ENCODE measurements at regions not wholly inside any gene's neighbourhood (a gene's known extent, or its start where the extent isn't known, plus 50 kb on each side); places are given as distances from the start of the nearest gene placed in this dataset.

DNA sequence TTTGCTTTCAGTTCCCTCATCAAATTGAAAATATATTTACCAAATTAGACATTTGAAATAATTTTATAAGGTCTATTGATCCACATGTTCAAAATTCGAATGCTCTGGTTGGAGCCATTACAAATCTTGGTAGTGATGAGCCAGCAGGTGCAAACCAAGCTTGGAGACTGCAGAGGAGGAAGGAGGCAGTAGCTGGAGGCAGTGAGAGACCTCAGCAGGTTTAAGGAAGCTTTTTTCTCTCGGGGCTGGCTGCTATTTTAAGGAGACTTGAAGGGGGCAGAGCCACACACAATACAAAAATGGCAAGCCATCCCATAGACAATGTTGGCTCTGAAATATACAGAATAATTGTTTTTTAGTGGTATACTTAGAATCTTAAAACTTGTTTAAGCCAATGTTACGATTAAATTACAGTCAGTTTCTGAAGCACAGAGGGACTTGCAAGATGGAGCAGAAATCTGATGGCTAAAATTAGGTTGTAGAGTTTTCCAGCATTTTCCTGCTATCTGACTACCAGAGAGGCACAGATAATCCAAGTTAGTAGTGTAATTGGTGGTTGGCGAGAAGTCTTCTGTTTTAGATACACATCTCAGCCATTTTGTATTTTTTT, 185.8 kb downstream of the SNX10 start:
- CTCF ChIA-PET, result no interaction called here
- Histone ChIP-seq H3F3A (replicated peaks; ENCODE audit: insufficient read depth) (no peaks in the 10 kb centered on the region), H3K4me1 (ENCODE audit: control insufficient read depth in 1 of 2, insufficient read depth in 2 of 2, low read depth in 1 of 2, low read length in 1 of 2) (no peaks in the 10 kb centered on the region; a peak in 1 of 4 replicates), H3K9me3 (no peaks in the 10 kb centered on the region), H3K4me2 (no peak overlapping the region), H3K9me2 (no peaks in the 10 kb centered on the region), H3K36me3 (replicated peaks in 1 of 2; ENCODE audit: control insufficient read depth in 1 of 2, insufficient read depth in 2 of 2, low read length in 1 of 2) (no peaks in the 10 kb centered on the region), H2AFZ (ENCODE audit: low read depth) (no peak overlapping the region), H3K27me3 (ENCODE audit: insufficient read depth) (no peaks in the 10 kb centered on the region), H3K79me2 (ENCODE audit: insufficient read depth) (no peaks in the 10 kb centered on the region), H3K27ac (ENCODE audit: low read depth in 2 of 2, low read length in 1 of 2) (no peak overlapping the region), H3K9ac (no peak overlapping the region), H3K4me3 (ENCODE audit: low read depth in 2 of 2, low read length in 1 of 2) (no peak overlapping the region), H4K20me1 (ENCODE audit: insufficient read depth) (no peaks in the 10 kb centered on the region)
- TF ChIP-seq, protein P1, sequence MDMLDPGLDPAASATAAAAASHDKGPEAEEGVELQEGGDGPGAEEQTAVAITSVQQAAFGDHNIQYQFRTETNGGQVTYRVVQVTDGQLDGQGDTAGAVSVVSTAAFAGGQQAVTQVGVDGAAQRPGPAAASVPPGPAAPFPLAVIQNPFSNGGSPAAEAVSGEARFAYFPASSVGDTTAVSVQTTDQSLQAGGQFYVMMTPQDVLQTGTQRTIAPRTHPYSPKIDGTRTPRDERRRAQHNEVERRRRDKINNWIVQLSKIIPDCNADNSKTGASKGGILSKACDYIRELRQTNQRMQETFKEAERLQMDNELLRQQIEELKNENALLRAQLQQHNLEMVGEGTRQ (IDR thresholded peaks at IDR 0.05; ENCODE audit: borderline replicate concordance, low read depth, low read length), result no peak
- no peak for TF ChIP-seq CTCF (IDR thresholded peaks at IDR 0.05)
- no peak for DNase-seq
- 29% methylated on average over 4 of the region's 4 CpGs for WGBS (ENCODE audit: low lambda C conversion rate)
- POLR2A ChIA-PET, result no interaction called here

GRCh38 chr7:26478550-26478949, 186.9 kb downstream of the SNX10 start:
- Histone ChIP-seq H3K4me2 (no peak overlapping the region), H3K9me2 (no peaks in the 10 kb centered on the region), H3K9me3 (no peaks in the 10 kb centered on the region), H3K36me3 (replicated peaks in 1 of 2; ENCODE audit: control insufficient read depth in 1 of 2, insufficient read depth in 2 of 2, low read length in 1 of 2) (no peaks in the 10 kb centered on the region), H3K27ac (ENCODE audit: low read depth in 2 of 2, low read length in 1 of 2) (no peak overlapping the region), H2AFZ (ENCODE audit: low read depth) (no peak overlapping the region), H3K27me3 (ENCODE audit: insufficient read depth) (no peaks in the 10 kb centered on the region), H3K4me1 (ENCODE audit: control insufficient read depth in 1 of 2, insufficient read depth in 2 of 2, low read depth in 1 of 2, low read length in 1 of 2) (no peaks in the 10 kb centered on the region; a peak in 1 of 4 replicates), H3K79me2 (ENCODE audit: insufficient read depth) (no peaks in the 10 kb centered on the region), H3K9ac (no peak overlapping the region), H4K20me1 (ENCODE audit: insufficient read depth) (no peaks in the 10 kb centered on the region), H3K4me3 (ENCODE audit: low read depth in 2 of 2, low read length in 1 of 2) (no peak overlapping the region), H3F3A (replicated peaks; ENCODE audit: insufficient read depth) (no peaks in the 10 kb centered on the region)
- ChIA-PET CTCF (interaction anchor here (0.7 to 3.2 kb wide), 6 partner anchors 13 to 109 kb away, joined by 3 to 15 read pairs (median 4); no protein-coding TSS in a partner anchor), POLR2A (interaction anchor here (0.9 kb wide), 1 partner anchor 11 kb away, joined by 3 read pairs; no protein-coding TSS in a partner anchor)
- no peak for DNase-seq
- TF ChIP-seq, protein P2, sequence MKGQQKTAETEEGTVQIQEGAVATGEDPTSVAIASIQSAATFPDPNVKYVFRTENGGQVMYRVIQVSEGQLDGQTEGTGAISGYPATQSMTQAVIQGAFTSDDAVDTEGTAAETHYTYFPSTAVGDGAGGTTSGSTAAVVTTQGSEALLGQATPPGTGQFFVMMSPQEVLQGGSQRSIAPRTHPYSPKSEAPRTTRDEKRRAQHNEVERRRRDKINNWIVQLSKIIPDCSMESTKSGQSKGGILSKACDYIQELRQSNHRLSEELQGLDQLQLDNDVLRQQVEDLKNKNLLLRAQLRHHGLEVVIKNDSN (IDR thresholded peaks at IDR 0.05; ENCODE audit: borderline replicate concordance, low read depth), result no peak
- TF ChIP-seq ZBTB33 (IDR thresholded peaks at IDR 0.05; ENCODE audit: borderline replicate concordance, low read depth), result no peak
- TF ChIP-seq TCF12 (IDR thresholded peaks at IDR 0.05), result no peak
- TF ChIP-seq NRF1 (IDR thresholded peaks at IDR 0.05; ENCODE audit: low read depth, low read length), result no peak
- TF ChIP-seq MEF2A (IDR thresholded peaks at IDR 0.05; ENCODE audit: borderline replicate concordance, low read depth), result no peak
- TF ChIP-seq CTCF (IDR thresholded peaks at IDR 0.05), result no peak
- no peak for TF ChIP-seq CHD2 (IDR thresholded peaks at IDR 0.05; ENCODE audit: low read length, partially characterized antibody)
- no peak for TF ChIP-seq JUND (IDR thresholded peaks at IDR 0.05)
- TF ChIP-seq, protein P3, sequence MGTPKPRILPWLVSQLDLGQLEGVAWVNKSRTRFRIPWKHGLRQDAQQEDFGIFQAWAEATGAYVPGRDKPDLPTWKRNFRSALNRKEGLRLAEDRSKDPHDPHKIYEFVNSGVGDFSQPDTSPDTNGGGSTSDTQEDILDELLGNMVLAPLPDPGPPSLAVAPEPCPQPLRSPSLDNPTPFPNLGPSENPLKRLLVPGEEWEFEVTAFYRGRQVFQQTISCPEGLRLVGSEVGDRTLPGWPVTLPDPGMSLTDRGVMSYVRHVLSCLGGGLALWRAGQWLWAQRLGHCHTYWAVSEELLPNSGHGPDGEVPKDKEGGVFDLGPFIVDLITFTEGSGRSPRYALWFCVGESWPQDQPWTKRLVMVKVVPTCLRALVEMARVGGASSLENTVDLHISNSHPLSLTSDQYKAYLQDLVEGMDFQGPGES (IDR thresholded peaks at IDR 0.05; ENCODE audit: low read depth, low read length), result no peak
- TF ChIP-seq FOXM1 (IDR thresholded peaks at IDR 0.05; ENCODE audit: low read depth), result no peak
- no peak for TF ChIP-seq GABPA (IDR thresholded peaks at IDR 0.05; ENCODE audit: low read depth)
- 24% methylated on average over 4 of the region's 4 CpGs for WGBS (ENCODE audit: low lambda C conversion rate)

Data from SK-N-SH (cell line).